Fibroblast of villous mesenchyme (primary cell): ENCODE measurements at regions not wholly inside any gene's neighbourhood (a gene's known extent, or its start where the extent isn't known, plus 50 kb on each side); places are given as distances from the start of the nearest gene placed in this dataset.

ENCODE experiments used
- DNase-seq: peaks from one replicate; pipeline ENCODE4 v3.0.0-alpha.2; 2010; ENCODE audit warnings: low read depth
- H3K4me3 ChIP-seq: 2 replicates; pipeline ENCODE4 v1.5.1; 2011; ENCODE audit warnings: low read depth, mild to moderate bottlenecking, low read length
- CTCF ChIP-seq: IDR thresholded peaks from 2 replicates; pipeline ENCODE4 v1.5.1; 2012; ENCODE audit warnings: low read depth, mild to moderate bottlenecking, low read length; ENCODE audit not compliant: insufficient read depth

GRCh38 chr7:98753176-98753575 is 116.6 kb downstream of the TMEM130 start:
- no peak overlapping the region for H3K4me3 ChIP-seq
- DNase-seq, result no peak
- no peak for TF ChIP-seq CTCF

GRCh38 chr7:98753989-98754479 is 115.8 kb downstream of the TMEM130 start:
- no peak for TF ChIP-seq CTCF
- no peak for DNase-seq
- H3K4me3 ChIP-seq, result no peak overlapping the region

GRCh38 chr7:98755138-98755898 is 114.5 kb downstream of the TMEM130 start:
- no peak for TF ChIP-seq CTCF
- DNase-seq, result no peak
- H3K4me3 ChIP-seq, result no peak overlapping the region

GRCh38 chr7:98758157-98758556 is 111.7 kb downstream of the TMEM130 start:
- no peak for DNase-seq
- TF ChIP-seq CTCF, result no peak
- no peak overlapping the region for H3K4me3 ChIP-seq

- TF ChIP-seq CTCF, result no peak
- no peak overlapping the region for H3K4me3 ChIP-seq
- DNase-seq, result no peak
Measured at GRCh38 chr7:98760201-98760651, 109.6 kb downstream of the TMEM130 start.

- H3K4me3 ChIP-seq, result no peak overlapping the region
- no peak for TF ChIP-seq CTCF
- no peak for DNase-seq
Measured at GRCh38 chr7:98761225-98761624, 108.6 kb downstream of the TMEM130 start.
